ENCODE measurements at regions not wholly inside any gene's neighbourhood (a gene's known extent, or its start where the extent isn't known, plus 50 kb on each side); places are given as distances from the start of the nearest gene placed in this dataset.
"Not testable (repeated sequence)": the region's sequence is repeated elsewhere in the genome, so short reads cannot be mapped to it uniquely, and the experiment has no call there.

DNA sequence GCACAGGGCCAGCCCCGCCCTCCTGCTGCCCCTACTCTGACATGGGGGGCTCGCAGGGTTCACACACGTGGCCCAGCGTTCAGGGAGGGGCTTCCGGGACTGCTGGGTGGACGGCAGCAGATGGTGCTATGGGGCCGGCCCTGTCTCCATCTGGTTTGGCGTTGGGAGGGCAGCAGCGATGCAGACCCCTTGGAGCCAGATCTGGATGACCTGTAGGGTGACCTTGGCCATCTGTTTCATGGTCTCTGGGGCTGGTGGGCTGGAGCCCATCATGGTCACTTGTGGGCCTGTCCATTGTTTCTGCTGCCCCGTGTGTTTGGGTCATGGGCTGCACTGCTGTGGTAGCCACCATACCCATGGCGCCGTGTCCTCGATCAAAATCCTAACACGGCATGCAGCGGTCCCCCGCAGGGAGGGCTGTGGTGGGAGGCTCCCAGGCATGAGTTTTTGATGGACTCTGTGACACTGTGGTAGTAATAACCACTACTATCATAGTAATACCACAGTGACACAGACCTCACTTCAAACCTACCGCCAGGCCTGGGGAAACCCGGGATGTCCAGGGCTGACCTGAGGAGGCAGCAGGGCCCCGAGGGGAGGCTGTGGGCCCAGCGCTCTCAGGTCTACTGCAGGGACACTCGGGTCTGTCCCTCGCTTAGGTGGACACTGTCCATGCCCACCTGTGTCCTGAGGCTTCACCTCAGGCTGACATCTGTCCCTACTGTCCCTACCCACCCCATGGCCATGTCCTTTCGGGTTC, 359.4 kb downstream of the TMEM121 start:
- no peak for DNase-seq (ENCODE audit: low read depth in 2 of 2)
- no peaks in the 10 kb centered on the region for H4K20me1 ChIP-seq (ENCODE audit: control insufficient read depth, extremely low read depth, insufficient read depth, low read length)
- H3K79me2 ChIP-seq (ENCODE audit: control insufficient read depth, insufficient read depth, low read length): no peaks in the 10 kb centered on the region
- no peaks in the 10 kb centered on the region for H3K9me3 ChIP-seq (ENCODE audit: control insufficient read depth, insufficient read depth, low read depth, low read length)
- no peak overlapping the region for H3K4me3 ChIP-seq (replicated peaks in 1 of 4; ENCODE audit: control extremely low read depth in 1 of 4, insufficient read depth in 1 of 4, low read depth in 3 of 4, low read length in 4 of 4)
- no peak overlapping the region for H3K27ac ChIP-seq (ENCODE audit: insufficient read depth, low read length)
- H3K4me1 ChIP-seq (ENCODE audit: control insufficient read depth, extremely low read depth, insufficient read depth, low read length): no peaks in the 10 kb centered on the region
- H3K9ac ChIP-seq (ENCODE audit: insufficient read depth, low read length): no peak overlapping the region
- no peaks in the 10 kb centered on the region for H3K36me3 ChIP-seq (ENCODE audit: control insufficient read depth, insufficient read depth, low read length)
- H3K27me3 ChIP-seq (ENCODE audit: control insufficient read depth, insufficient read depth, low read length): no peaks in the 10 kb centered on the region
- TF ChIP-seq, protein P1, sequence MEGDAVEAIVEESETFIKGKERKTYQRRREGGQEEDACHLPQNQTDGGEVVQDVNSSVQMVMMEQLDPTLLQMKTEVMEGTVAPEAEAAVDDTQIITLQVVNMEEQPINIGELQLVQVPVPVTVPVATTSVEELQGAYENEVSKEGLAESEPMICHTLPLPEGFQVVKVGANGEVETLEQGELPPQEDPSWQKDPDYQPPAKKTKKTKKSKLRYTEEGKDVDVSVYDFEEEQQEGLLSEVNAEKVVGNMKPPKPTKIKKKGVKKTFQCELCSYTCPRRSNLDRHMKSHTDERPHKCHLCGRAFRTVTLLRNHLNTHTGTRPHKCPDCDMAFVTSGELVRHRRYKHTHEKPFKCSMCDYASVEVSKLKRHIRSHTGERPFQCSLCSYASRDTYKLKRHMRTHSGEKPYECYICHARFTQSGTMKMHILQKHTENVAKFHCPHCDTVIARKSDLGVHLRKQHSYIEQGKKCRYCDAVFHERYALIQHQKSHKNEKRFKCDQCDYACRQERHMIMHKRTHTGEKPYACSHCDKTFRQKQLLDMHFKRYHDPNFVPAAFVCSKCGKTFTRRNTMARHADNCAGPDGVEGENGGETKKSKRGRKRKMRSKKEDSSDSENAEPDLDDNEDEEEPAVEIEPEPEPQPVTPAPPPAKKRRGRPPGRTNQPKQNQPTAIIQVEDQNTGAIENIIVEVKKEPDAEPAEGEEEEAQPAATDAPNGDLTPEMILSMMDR (conservative IDR thresholded peaks at IDR 0.05 in 1 of 2, IDR thresholded peaks at IDR 0.05 in 1 of 2; ENCODE audit: low read depth in 1 of 2, low read length in 2 of 2): no peak
- no peak for TF ChIP-seq EZH2 (IDR thresholded peaks at IDR 0.05; ENCODE audit: low read length, missing control alignments)
- no peak overlapping the region for H2AFZ ChIP-seq (ENCODE audit: low read length)
- no peak overlapping the region for H3K4me2 ChIP-seq (ENCODE audit: extremely low read depth, insufficient read depth, low read length)

DNA sequence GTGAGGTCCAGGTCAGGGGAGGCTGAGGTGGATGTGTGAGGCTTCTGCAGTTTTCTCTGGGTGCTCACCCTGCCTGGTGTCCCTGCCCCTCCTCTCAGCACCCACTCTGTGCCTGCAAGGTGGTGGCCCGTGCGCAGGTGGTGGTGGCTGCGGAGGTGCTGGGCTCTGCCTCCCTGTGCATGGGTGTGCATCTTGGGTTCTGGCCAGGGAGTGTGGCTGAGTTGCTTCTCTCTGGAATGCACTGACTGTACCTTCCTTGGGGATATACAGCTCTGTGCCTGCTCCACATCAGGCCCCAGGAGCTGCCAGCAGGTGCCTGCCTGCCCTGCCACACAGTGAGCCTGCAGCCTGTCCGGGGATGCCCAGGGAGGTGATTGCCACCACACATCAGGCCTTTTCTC, 360.4 kb downstream of the TMEM121 start:
- not testable (repeated sequence) for H3K9me3 ChIP-seq (ENCODE audit: control insufficient read depth, insufficient read depth, low read depth, low read length); H3K27me3 ChIP-seq (ENCODE audit: control insufficient read depth, insufficient read depth, low read length); H3K4me3 ChIP-seq (replicated peaks in 1 of 4; ENCODE audit: control extremely low read depth in 1 of 4, insufficient read depth in 1 of 4, low read depth in 3 of 4, low read length in 4 of 4); DNase-seq (ENCODE audit: low read depth in 2 of 2); H3K4me1 ChIP-seq (ENCODE audit: control insufficient read depth, extremely low read depth, insufficient read depth, low read length); H4K20me1 ChIP-seq (ENCODE audit: control insufficient read depth, extremely low read depth, insufficient read depth, low read length); H3K27ac ChIP-seq (ENCODE audit: insufficient read depth, low read length); H3K4me2 ChIP-seq (ENCODE audit: extremely low read depth, insufficient read depth, low read length); H3K79me2 ChIP-seq (ENCODE audit: control insufficient read depth, insufficient read depth, low read length); H2AFZ ChIP-seq (ENCODE audit: low read length); H3K36me3 ChIP-seq (ENCODE audit: control insufficient read depth, insufficient read depth, low read length); H3K9ac ChIP-seq (ENCODE audit: insufficient read depth, low read length)

DNA sequence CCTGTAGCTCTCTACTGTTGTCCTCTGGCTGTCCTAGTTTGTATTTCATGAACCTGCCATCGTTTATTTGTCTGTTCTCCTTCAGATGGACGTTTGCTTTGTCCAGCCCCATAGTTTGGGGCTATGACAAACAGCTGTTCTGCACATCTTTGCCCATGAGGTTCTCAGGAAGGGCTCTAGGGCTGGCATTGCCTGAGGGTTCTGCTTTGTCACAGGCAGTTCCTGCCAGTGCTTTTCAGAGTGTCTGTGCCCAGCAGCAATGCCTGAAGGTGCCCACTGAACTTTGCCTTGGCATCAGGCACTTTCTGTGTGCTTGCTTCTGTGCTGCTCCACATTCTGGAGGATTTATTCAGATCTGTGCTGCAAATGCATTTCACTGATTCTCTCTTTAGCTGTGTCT, 361.3 kb downstream of the TMEM121 start:
- Histone ChIP-seq H2AFZ (ENCODE audit: low read length) (no peak overlapping the region), H3K9ac (ENCODE audit: insufficient read depth, low read length) (no peak overlapping the region), H3K4me3 (replicated peaks in 1 of 4; ENCODE audit: control extremely low read depth in 1 of 4, insufficient read depth in 1 of 4, low read depth in 3 of 4, low read length in 4 of 4) (no peak overlapping the region), H3K27ac (ENCODE audit: insufficient read depth, low read length) (no peak overlapping the region), H3K9me3 (ENCODE audit: control insufficient read depth, insufficient read depth, low read depth, low read length) (no peaks in the 10 kb centered on the region), H3K4me2 (ENCODE audit: extremely low read depth, insufficient read depth, low read length) (no peak overlapping the region), H3K27me3 (ENCODE audit: control insufficient read depth, insufficient read depth, low read length) (no peaks in the 10 kb centered on the region), H3K36me3 (ENCODE audit: control insufficient read depth, insufficient read depth, low read length) (no peaks in the 10 kb centered on the region), H3K79me2 (ENCODE audit: control insufficient read depth, insufficient read depth, low read length) (no peaks in the 10 kb centered on the region), H3K4me1 (ENCODE audit: control insufficient read depth, extremely low read depth, insufficient read depth, low read length) (no peaks in the 10 kb centered on the region), H4K20me1 (ENCODE audit: control insufficient read depth, extremely low read depth, insufficient read depth, low read length) (no peaks in the 10 kb centered on the region)
- TF ChIP-seq, protein P1 (conservative IDR thresholded peaks at IDR 0.05 in 1 of 2, IDR thresholded peaks at IDR 0.05 in 1 of 2; ENCODE audit: low read depth in 1 of 2, low read length in 2 of 2): no peak
- TF ChIP-seq EZH2 (IDR thresholded peaks at IDR 0.05; ENCODE audit: low read length, missing control alignments): no peak
- DNase-seq (ENCODE audit: low read depth in 2 of 2): no peak
